HG02798 (cell line): ENCODE measurements at regions not wholly inside any gene's neighbourhood (a gene's known extent, or its start where the extent isn't known, plus 50 kb on each side); places are given as distances from the start of the nearest gene placed in this dataset.
"Not testable (repeated sequence)": the region's sequence is repeated elsewhere in the genome, so short reads cannot be mapped to it uniquely, and the experiment has no call there.

Experiments used
- ATAC-seq: cut with Tn5 transposase; IDR thresholded peaks from one replicate; pipeline ENCODE4 v1.9.1; 2021; ENCODE audit warnings: mild to moderate bottlenecking; ENCODE audit not compliant: unreplicated experiment, poor library complexity

DNA sequence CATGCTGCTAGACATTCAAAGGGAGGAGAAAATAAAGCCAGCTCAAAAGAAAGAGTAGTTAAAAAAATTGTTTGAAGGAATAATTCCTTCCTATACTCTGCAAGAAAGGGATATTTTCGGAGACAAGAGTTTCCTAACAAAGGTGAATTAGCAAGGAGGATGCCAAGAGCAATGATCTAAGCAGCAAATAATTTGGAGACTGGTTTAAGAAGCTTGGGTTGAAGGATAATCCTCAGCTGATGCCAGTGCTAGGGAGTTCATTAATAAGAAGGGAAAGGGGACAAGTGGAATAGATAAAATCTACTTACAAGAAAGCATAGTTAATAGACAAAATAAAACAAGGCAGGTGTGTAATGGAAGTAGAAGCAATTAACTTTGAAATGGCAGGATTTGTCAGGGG, 372.3 kb downstream of the NDFIP2 start:
- no peak for ATAC-seq

- ATAC-seq, result no peak
Observed at GRCh38 chr13:79851318-79851717, 370.4 kb downstream of the NDFIP2 start.

DNA sequence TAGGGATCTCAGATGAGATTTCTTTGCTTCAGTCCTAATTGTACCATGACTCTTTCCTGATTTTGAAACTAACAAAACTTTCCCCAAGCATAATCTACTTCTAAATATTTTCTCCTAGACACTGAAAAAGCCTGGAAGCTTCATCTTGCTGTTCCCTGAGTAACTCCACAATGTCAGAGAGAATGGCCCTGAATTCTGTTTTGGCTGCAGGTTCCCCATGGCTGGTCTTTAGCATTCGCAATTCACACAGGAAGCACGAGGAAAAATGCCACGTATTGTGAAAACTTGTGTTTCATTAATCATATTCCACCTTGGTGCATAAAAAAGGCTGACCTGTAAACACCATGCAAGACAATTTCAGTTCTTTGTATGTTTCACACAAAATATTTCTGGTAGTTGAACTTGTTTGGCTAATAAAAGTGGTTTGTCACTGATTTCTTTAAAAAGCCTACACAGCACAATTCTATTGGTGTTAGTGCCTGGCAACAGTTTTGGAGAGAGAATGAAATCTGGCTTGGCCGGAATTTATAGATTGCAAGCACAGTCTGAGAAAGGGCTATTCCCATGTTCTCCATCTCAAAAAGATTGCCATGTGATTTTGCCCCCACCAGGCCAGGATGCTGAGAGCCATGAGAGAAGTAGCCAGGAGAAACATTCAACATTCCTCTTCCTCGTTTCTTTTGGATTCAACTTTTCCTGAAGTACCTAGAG, 367.1 kb downstream of the NDFIP2 start:
- no peak for ATAC-seq

- no peak for ATAC-seq
Observed at GRCh38 chr13:79846386-79846785, 365.4 kb downstream of the NDFIP2 start.

- no peak for ATAC-seq
Observed at GRCh38 chr13:79837741-79838450, 356.9 kb downstream of the NDFIP2 start.

DNA sequence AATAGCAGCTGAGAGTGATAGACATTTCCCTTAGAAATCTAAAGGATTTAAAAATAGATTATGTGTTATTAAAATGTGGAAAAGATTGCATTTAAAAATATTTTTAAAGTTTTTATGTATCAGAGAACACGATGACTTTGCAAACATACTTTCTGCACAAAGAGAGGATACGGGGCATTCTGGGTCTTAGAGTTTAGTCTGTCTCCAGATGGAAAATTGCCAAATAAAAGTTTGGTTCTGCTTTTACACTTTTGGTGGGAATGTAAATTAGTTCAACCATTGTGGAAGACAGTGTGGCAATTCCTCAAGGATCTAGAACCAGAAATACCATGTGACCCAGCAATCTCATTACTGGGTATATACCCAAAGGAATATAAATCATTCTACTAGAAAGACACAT, 355.2 kb downstream of the NDFIP2 start:
- not testable (repeated sequence) for ATAC-seq

DNA sequence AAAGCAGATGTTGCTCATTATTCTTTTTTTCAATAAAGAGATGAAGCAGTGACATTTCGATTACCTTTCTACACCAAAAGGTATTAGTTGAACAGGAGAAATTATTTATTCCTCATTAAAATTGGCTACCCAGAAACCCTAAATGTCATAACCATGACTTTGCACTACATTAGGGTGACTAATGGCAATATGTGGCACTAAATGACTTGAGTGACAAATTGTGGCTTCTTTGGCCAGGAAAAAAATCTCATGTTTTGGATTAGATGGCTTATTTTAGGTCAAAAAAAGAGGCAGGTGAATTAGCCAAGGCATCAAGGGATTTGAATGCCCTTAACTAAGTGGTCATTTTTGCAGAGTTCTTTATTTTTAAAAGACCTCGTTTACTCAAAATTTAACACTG, 353.9 kb downstream of the NDFIP2 start:
- ATAC-seq, result no peak

GRCh38 chr13:79833991-79834390, 353.0 kb downstream of the NDFIP2 start:
- ATAC-seq, result no peak

DNA sequence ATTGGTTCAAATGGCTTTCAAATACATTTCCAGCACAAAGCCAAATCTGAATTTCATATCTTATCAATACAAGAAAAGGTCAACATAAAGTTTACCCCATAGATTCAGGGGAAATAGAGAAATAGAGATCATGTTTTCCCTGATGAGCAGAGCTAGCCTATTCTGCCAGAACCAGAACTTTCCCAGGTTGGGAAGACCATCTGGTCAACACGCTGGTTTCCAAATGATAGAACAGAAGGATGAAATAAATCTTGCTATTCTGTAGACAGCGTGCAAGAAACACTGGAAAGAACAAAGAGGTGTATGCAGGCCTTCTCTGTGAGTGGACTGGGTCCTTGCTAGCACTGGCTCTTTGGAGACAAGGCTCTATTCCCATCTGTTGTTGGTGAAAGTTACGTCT, 350.6 kb downstream of the NDFIP2 start:
- ATAC-seq, result no peak

- no peak for ATAC-seq
Observed at GRCh38 chr13:79830945-79831344, 350.0 kb downstream of the NDFIP2 start.

DNA sequence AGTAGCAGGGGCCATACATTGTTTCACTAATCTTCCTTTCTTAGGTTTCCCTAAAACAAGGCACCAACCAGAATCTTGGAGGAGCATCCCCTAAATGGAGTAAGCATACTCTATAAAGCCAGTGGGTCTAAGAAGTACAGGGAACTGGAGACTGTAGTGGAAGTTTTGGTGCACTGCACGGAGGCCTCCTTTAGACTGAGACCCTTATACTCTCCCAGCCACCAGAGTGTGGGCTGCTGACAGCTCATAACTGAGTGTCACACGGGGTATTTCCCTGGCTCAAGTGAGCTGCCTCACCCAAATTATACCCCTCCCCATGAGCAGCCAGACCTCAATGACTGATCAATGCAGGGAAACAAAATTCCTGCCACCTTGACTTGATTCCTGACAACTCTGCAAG, 349.5 kb downstream of the NDFIP2 start:
- ATAC-seq, result no peak

DNA sequence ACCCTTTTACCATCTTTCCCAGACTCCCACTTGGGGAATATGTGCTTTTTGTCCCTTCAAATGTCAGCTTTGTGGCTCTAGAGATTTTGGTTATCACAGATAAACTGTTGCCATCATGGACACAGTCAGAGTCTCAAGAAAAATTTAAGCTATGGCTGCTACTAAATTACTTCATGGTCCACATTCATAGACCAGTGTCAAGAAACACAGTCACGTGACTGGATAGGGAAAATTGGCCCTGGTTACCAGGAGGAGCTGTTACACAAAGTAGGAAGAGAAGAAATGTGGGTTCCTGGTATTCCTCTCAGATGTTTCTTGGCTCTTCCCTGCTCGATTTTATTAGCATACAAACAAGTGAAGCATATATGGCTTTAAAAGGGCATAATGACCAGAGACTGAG, 348.9 kb downstream of the NDFIP2 start:
- ATAC-seq, result no peak

- no peak for ATAC-seq
Observed at GRCh38 chr13:79825959-79826358, 345.0 kb downstream of the NDFIP2 start.

DNA sequence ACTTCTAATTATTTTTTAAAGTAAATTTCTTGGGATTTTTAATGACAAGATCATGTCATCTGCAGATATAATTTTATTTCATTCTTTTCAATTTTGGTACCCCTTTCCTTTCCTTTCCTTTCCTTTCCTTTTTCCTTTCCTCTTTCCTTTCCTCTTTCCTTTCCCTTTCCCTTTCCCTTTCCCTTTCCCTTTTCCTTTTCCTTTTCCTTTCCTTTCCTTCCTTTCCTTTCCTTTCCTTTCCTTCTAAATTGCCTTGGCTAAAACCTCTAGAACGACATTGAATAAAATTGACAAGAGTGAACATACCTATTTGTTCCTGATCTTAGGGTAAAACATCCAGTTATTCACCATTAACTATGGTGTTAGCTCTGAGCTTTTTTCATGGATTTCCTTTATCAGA, 334.1 kb downstream of the NDFIP2 start:
- ATAC-seq, result no peak

GRCh38 chr13:79812070-79812850, 331.3 kb downstream of the NDFIP2 start:
- ATAC-seq, result peak; percentile 65

DNA sequence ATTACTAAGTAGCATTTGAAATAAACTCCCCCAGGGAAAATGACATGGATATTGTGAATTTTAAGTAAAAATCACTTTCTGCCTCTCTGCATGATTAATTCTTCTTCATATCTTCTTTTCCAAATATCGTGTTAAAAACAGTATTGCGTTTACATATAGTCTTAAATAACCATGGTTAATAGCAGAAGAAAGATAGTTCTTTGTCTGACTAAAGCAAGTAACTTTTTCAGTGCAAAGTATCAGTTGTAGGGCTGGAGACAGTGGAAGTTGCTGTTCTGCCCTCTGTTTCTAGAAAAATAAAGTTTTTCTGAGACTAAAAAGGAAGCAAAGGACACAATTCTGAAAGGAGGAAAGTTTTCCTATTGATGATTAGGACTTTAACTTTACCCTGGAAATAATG, 330.2 kb downstream of the NDFIP2 start:
- no peak for ATAC-seq

- no peak for ATAC-seq
Observed at GRCh38 chr13:79810669-79811068, 329.7 kb downstream of the NDFIP2 start.

- ATAC-seq, result no peak
Observed at GRCh38 chr13:79810018-79810417, 329.1 kb downstream of the NDFIP2 start.

DNA sequence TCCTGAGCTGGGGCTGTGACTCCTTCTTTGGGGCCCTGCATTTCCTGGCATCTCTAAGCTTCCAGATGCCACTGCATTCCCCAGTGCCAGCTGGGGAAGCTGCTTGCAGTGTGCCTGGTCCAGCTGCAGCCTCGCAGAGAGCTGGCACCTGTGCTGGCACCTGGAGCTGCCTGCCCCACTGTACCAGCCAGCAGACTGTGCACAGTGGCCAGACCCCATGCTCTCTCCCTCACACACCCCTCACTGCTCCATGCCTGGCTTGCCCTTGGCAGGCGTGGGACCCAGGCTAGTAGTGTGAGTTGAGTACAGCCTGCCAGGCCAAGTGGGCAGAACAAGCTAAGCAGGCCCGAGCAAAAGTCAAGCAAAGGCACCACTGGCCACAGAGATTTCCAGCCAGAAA, 327.5 kb downstream of the NDFIP2 start:
- ATAC-seq, result no peak

- no peak for ATAC-seq
Observed at GRCh38 chr13:79807554-79807953, 326.6 kb downstream of the NDFIP2 start.

- no peak for ATAC-seq
Observed at GRCh38 chr13:79806821-79807220, 325.9 kb downstream of the NDFIP2 start.
